ENCODE measurements at regions not wholly inside any gene's neighbourhood (a gene's known extent, or its start where the extent isn't known, plus 50 kb on each side); places are given as distances from the start of the nearest gene placed in this dataset.

GRCh38 chr2:83956991-83957390 is 502.1 kb downstream of the SUCLG1 start:
- TF ChIP-seq CTCF (IDR thresholded peaks at IDR 0.05) (no peak), POLR2A (IDR thresholded peaks at IDR 0.05) (no peak)
- Histone ChIP-seq H3K9me3 (no peaks in the 10 kb centered on the region), H3K36me3 (no peaks in the 10 kb centered on the region), H3K27ac (no peak overlapping the region), H3K4me3 (no peak overlapping the region), H3K4me1 (no peaks in the 10 kb centered on the region), H3K27me3 (no peaks in the 10 kb centered on the region)
- intact Hi-C loops (cut with DNase I) = no loop called here
- 81 to 84% (median 81%) methylated on average over 4 of the region's 4 CpGs for WGBS, 4 donors
- ATAC-seq (no peak), DNase-seq (no peak)

- H3K4me3 ChIP-seq = no peak overlapping the region
- no peak overlapping the region for H3K27ac ChIP-seq
- no peak for TF ChIP-seq POLR2A (IDR thresholded peaks at IDR 0.05)
- no peak for TF ChIP-seq CTCF (IDR thresholded peaks at IDR 0.05)
- intact Hi-C loops (cut with DNase I) = no loop called here
- no peak for ATAC-seq
- 5 to 21% (median 17%) methylated on average over 1 of the region's 1 CpG for WGBS, 4 donors
- H3K4me1 ChIP-seq = no peaks in the 10 kb centered on the region
- no peak for DNase-seq
- H3K27me3 ChIP-seq = no peaks in the 10 kb centered on the region
- no peaks in the 10 kb centered on the region for H3K9me3 ChIP-seq
- H3K36me3 ChIP-seq = no peaks in the 10 kb centered on the region
Measured at GRCh38 chr2:83953697-83954096, 505.4 kb downstream of the SUCLG1 start.

- ATAC-seq = no peak
- TF ChIP-seq POLR2A (IDR thresholded peaks at IDR 0.05) = no peak
- no peak for TF ChIP-seq CTCF (IDR thresholded peaks at IDR 0.05)
- no peak overlapping the region for H3K27ac ChIP-seq
- no peaks in the 10 kb centered on the region for H3K36me3 ChIP-seq
- no peaks in the 10 kb centered on the region for H3K27me3 ChIP-seq
- no peak overlapping the region for H3K4me3 ChIP-seq
- H3K4me1 ChIP-seq = no peaks in the 10 kb centered on the region
- intact Hi-C loops (cut with DNase I) = no loop called here
- DNase-seq = no peak
- WGBS, 4 donors = 57 to 64% (median 58%) methylated on average over 4 of the region's 4 CpGs
- H3K9me3 ChIP-seq = no peaks in the 10 kb centered on the region
Measured at GRCh38 chr2:83951378-83951947, 507.6 kb downstream of the SUCLG1 start.

GRCh38 chr2:83949361-83949760 is 509.7 kb downstream of the SUCLG1 start:
- Histone ChIP-seq H3K36me3 (no peaks in the 10 kb centered on the region), H3K4me3 (no peak overlapping the region), H3K27me3 (no peaks in the 10 kb centered on the region), H3K4me1 (no peaks in the 10 kb centered on the region), H3K27ac (no peak overlapping the region), H3K9me3 (no peaks in the 10 kb centered on the region)
- WGBS, 4 donors = 61 to 79% (median 71%) methylated on average over 1 of the region's 1 CpG
- intact Hi-C loops (cut with DNase I) = no loop called here
- TF ChIP-seq CTCF (IDR thresholded peaks at IDR 0.05) (no peak), POLR2A (IDR thresholded peaks at IDR 0.05) (no peak)
- ATAC-seq (no peak), DNase-seq (no peak)

Data from heart left ventricle (tissue), 16 donors.